Liver (tissue), 8 donors: ENCODE measurements at regions not wholly inside any gene's neighbourhood (a gene's known extent, or its start where the extent isn't known, plus 50 kb on each side); places are given as distances from the start of the nearest gene placed in this dataset.

ENCODE experiments used
- DNase-seq: peaks from one replicate; pipeline ENCODE4 v3.0.0-alpha.2; 2017; ENCODE audit warnings: low spot score
- H3K27ac ChIP-seq, 2 donors: one replicate each; pipeline ENCODE4 v1.7.0; 2013; ENCODE audit warnings: inconsistent platforms in 2 of 2, low read length in 2 of 2, control low read depth in 1 of 2, low read depth in 1 of 2, mild to moderate bottlenecking in 1 of 2
- H3K27me3 ChIP-seq, 4 donors: one replicate each; pipeline versions ENCODE4 v1.6.1 to v1.7.0; 2013; ENCODE audit warnings: low read length in 3 of 4, inconsistent platforms in 1 of 4, mild to moderate bottlenecking in 1 of 4, moderate library complexity in 1 of 4; ENCODE audit not compliant: control insufficient read depth in 4 of 4, insufficient read depth in 4 of 4
- H3K36me3 ChIP-seq, 4 donors: one replicate each; pipeline versions ENCODE4 v1.6.1 to v1.7.0; 2013; ENCODE audit warnings: low read length in 3 of 4, mild to moderate bottlenecking in 3 of 4, low read depth in 1 of 4, moderate library complexity in 1 of 4; ENCODE audit not compliant: control insufficient read depth in 4 of 4, insufficient read depth in 3 of 4
- H3K4me1 ChIP-seq, 4 donors: one replicate each; pipeline versions ENCODE4 v1.6.1 to v1.7.0; 2013; ENCODE audit warnings: low read length in 3 of 4, mild to moderate bottlenecking in 3 of 4, moderate library complexity in 1 of 4; ENCODE audit not compliant: control insufficient read depth in 4 of 4, insufficient read depth in 4 of 4
- H3K4me3 ChIP-seq, 3 donors: one replicate each; pipeline versions ENCODE4 v1.6.1 to v1.7.0; 2013; ENCODE audit warnings: low read length in 3 of 3, control low read depth in 1 of 3, low read depth in 1 of 3, mild to moderate bottlenecking in 1 of 3
- H3K9ac ChIP-seq, 2 donors: one replicate each; pipeline ENCODE4 v1.7.0; 2013; ENCODE audit warnings: low read length in 2 of 2, mild to moderate bottlenecking in 2 of 2, moderate library complexity in 2 of 2, control low read depth in 1 of 2, low read depth in 1 of 2
- H3K9me3 ChIP-seq, 4 donors: one replicate each; pipeline versions ENCODE4 v1.6.1 to v1.7.0; 2013; ENCODE audit warnings: low read length in 3 of 4; ENCODE audit not compliant: control insufficient read depth in 4 of 4
- ATF3 ChIP-seq: IDR thresholded peaks from 2 replicates; pipeline ENCODE4 v1.6.1; 2016; ENCODE audit warnings: antibody characterized with exemption
- CTCF ChIP-seq: fragments of 150-350 bp; IDR thresholded peaks from 2 replicates; pipeline ENCODE4 v1.5.1; 2017; ENCODE audit warnings: improper control_type of control experiment, low read depth, low read length; ENCODE audit not compliant: missing input control
- EGR1 ChIP-seq, 2 donors: IDR thresholded peaks; 2 replicates each; pipeline ENCODE4 v1.6.1; 2016 to 2018; ENCODE audit warnings: antibody characterized with exemption in 2 of 2, low read depth in 2 of 2
- FOXA1 ChIP-seq: IDR thresholded peaks from 2 replicates; pipeline ENCODE4 v1.6.1; 2016; ENCODE audit warnings: antibody characterized with exemption
- FOXA2 ChIP-seq: IDR thresholded peaks from 2 replicates; pipeline ENCODE4 v1.6.1; 2016; ENCODE audit warnings: antibody characterized with exemption
- GABPA ChIP-seq, 2 donors: IDR thresholded peaks in 1 of 2; conservative IDR thresholded peaks in 1 of 2; 2 replicates each; pipeline ENCODE4 v1.6.1; 2016; ENCODE audit warnings: antibody characterized with exemption in 2 of 2, mild to moderate bottlenecking in 1 of 2, moderate library complexity in 1 of 2
- HNF4A ChIP-seq, 2 donors: conservative IDR thresholded peaks; 2 replicates each; pipeline ENCODE4 v1.6.1; 2016; ENCODE audit warnings: antibody characterized with exemption in 2 of 2, mild to moderate bottlenecking in 2 of 2
- HNF4G ChIP-seq: IDR thresholded peaks from 2 replicates; pipeline ENCODE4 v1.6.1; 2016; ENCODE audit warnings: antibody characterized with exemption
- JUND ChIP-seq, 2 donors: IDR thresholded peaks; 2 replicates each; pipeline ENCODE4 v1.6.1; 2016; ENCODE audit warnings: antibody characterized with exemption in 2 of 2
- MAX ChIP-seq: IDR thresholded peaks from 2 replicates; pipeline ENCODE4 v1.6.1; 2016; ENCODE audit warnings: antibody characterized with exemption
- NR2F2 ChIP-seq: IDR thresholded peaks from 2 replicates; pipeline ENCODE4 v1.6.1; 2016; ENCODE audit warnings: antibody characterized with exemption
- RAD21 ChIP-seq, 2 donors: IDR thresholded peaks; 2 replicates each; pipeline ENCODE4 v1.6.1; 2016; ENCODE audit warnings: antibody characterized with exemption in 2 of 2, mild to moderate bottlenecking in 2 of 2
- RXRA ChIP-seq, 2 donors: IDR thresholded peaks; 2 replicates each; pipeline ENCODE4 v1.6.1; 2017 to 2018; ENCODE audit warnings: antibody characterized with exemption in 2 of 2, mild to moderate bottlenecking in 1 of 2
- SP1 ChIP-seq: IDR thresholded peaks from 2 replicates; pipeline ENCODE4 v1.6.1; 2018; ENCODE audit warnings: antibody characterized with exemption, mild to moderate bottlenecking
- TAF1 ChIP-seq: conservative IDR thresholded peaks from 2 replicates; pipeline ENCODE4 v1.6.1; 2016; ENCODE audit warnings: antibody characterized with exemption, mild to moderate bottlenecking
- YY1 ChIP-seq: IDR thresholded peaks from 2 replicates; pipeline ENCODE4 v1.6.1; 2016; ENCODE audit warnings: antibody characterized with exemption, mild to moderate bottlenecking
- ZBTB33 ChIP-seq: IDR thresholded peaks from 2 replicates; pipeline ENCODE4 v1.6.1; 2016; ENCODE audit warnings: antibody characterized with exemption
- WGBS: extraction: QIAGEN DNeasy Blood & Tissue Kit; methylation state at CpG from one replicate; pipeline ENCODE4 v1.1.7; 2013; 5-methylcytosine and 5-hydroxymethylcytosine counted together
- donor health status: healthy.
- donor health status: healthy.
- donor health status: healthy.
- donor health status: healthy.
- donor health status: healthy.

GRCh38 chr2:74748665-74749064 is 85.3 kb upstream of the HK2 start:
- no peak overlapping the region for H3K9ac ChIP-seq
- no peaks in the 10 kb centered on the region for H3K4me1 ChIP-seq
- H3K27ac ChIP-seq, result no peak overlapping the region
- no peaks in the 10 kb centered on the region for H3K36me3 ChIP-seq
- no peak overlapping the region for H3K4me3 ChIP-seq
- DNase-seq, result no peak
- H3K9me3 ChIP-seq, result no peaks in the 10 kb centered on the region
- TF ChIP-seq FOXA2 (no peak), NR2F2 (no peak), GABPA (IDR thresholded peaks at IDR 0.05 in 1 of 2, conservative IDR thresholded peaks at IDR 0.05 in 1 of 2) (no peak), RAD21 (IDR thresholded peaks at IDR 0.05) (no peak), ATF3 (no peak), MAX (no peak), YY1 (no peak), SP1 (no peak), RXRA (IDR thresholded peaks at IDR 0.05) (no peak), EGR1 (IDR thresholded peaks at IDR 0.05; ENCODE audit: low read depth in 2 of 2) (no peak), HNF4G (no peak), HNF4A (conservative IDR thresholded peaks at IDR 0.05) (no peak)
- H3K27me3 ChIP-seq, result peaks cover 0 to 4% (median 2%) of the 10 kb centered on the region in 4 donors
- 86% methylated on average over 3 of the region's 3 CpGs for WGBS

- Histone ChIP-seq H3K4me3 (no peak overlapping the region), H3K9me3 (no peaks in the 10 kb centered on the region), H3K9ac (no peak overlapping the region), H3K36me3 (no peaks in the 10 kb centered on the region), H3K27ac (no peak overlapping the region), H3K4me1 (no peaks in the 10 kb centered on the region), H3K27me3 (peaks cover 0 to 4% (median 2%) of the 10 kb centered on the region in 4 donors)
- no peak for DNase-seq
- TF ChIP-seq MAX (no peak), HNF4G (no peak), FOXA1 (no peak), FOXA2 (no peak), RXRA (IDR thresholded peaks at IDR 0.05) (no peak)
- 88% methylated on average over 3 of the region's 3 CpGs for WGBS
These were observed 84.5 kb upstream of the HK2 start for GRCh38 chr2:74749432-74749831.

- no peak overlapping the region for H3K27ac ChIP-seq
- no peaks in the 10 kb centered on the region for H3K36me3 ChIP-seq
- no peak overlapping the region for H3K9ac ChIP-seq
- DNase-seq, result no peak
- H3K27me3 ChIP-seq, result peaks cover 0 to 4% (median 2%) of the 10 kb centered on the region in 4 donors
- H3K4me3 ChIP-seq, result no peak overlapping the region
- no peaks in the 10 kb centered on the region for H3K4me1 ChIP-seq
- 38% methylated on average over 4 of the region's 4 CpGs for WGBS
- no peak for TF ChIP-seq CTCF
- TF ChIP-seq RXRA (IDR thresholded peaks at IDR 0.05), result no peak
- TF ChIP-seq MAX, result no peak
- TF ChIP-seq GABPA (IDR thresholded peaks at IDR 0.05 in 1 of 2, conservative IDR thresholded peaks at IDR 0.05 in 1 of 2), result no peak
- TF ChIP-seq ZBTB33, result no peak
- TF ChIP-seq ATF3, result no peak
- TF ChIP-seq TAF1, result no peak
- no peak for TF ChIP-seq EGR1 (IDR thresholded peaks at IDR 0.05; ENCODE audit: low read depth in 2 of 2)
- no peak for TF ChIP-seq HNF4G
- no peak for TF ChIP-seq NR2F2
- no peak for TF ChIP-seq JUND (IDR thresholded peaks at IDR 0.05)
- TF ChIP-seq YY1, result no peak
- TF ChIP-seq FOXA1, result no peak
- TF ChIP-seq RAD21 (IDR thresholded peaks at IDR 0.05), result no peak
- peaks cover 3 to 7% (median 5%) of the 10 kb centered on the region in 4 donors for H3K9me3 ChIP-seq
These were observed 81.7 kb upstream of the HK2 start for GRCh38 chr2:74751981-74752851.
